ENCODE measurements at regions not wholly inside any gene's neighbourhood (a gene's known extent, or its start where the extent isn't known, plus 50 kb on each side); places are given as distances from the start of the nearest gene placed in this dataset.

- TF ChIP-seq, protein P1, sequence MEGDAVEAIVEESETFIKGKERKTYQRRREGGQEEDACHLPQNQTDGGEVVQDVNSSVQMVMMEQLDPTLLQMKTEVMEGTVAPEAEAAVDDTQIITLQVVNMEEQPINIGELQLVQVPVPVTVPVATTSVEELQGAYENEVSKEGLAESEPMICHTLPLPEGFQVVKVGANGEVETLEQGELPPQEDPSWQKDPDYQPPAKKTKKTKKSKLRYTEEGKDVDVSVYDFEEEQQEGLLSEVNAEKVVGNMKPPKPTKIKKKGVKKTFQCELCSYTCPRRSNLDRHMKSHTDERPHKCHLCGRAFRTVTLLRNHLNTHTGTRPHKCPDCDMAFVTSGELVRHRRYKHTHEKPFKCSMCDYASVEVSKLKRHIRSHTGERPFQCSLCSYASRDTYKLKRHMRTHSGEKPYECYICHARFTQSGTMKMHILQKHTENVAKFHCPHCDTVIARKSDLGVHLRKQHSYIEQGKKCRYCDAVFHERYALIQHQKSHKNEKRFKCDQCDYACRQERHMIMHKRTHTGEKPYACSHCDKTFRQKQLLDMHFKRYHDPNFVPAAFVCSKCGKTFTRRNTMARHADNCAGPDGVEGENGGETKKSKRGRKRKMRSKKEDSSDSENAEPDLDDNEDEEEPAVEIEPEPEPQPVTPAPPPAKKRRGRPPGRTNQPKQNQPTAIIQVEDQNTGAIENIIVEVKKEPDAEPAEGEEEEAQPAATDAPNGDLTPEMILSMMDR (IDR thresholded peaks at IDR 0.05): no peak
- no peak for TF ChIP-seq POLR2A (IDR thresholded peaks at IDR 0.05)
Measured at GRCh38 chr3:41137686-41138111, 61.6 kb upstream of the CTNNB1 start.
